ENCODE measurements at regions not wholly inside any gene's neighbourhood (a gene's known extent, or its start where the extent isn't known, plus 50 kb on each side); places are given as distances from the start of the nearest gene placed in this dataset.

DNA sequence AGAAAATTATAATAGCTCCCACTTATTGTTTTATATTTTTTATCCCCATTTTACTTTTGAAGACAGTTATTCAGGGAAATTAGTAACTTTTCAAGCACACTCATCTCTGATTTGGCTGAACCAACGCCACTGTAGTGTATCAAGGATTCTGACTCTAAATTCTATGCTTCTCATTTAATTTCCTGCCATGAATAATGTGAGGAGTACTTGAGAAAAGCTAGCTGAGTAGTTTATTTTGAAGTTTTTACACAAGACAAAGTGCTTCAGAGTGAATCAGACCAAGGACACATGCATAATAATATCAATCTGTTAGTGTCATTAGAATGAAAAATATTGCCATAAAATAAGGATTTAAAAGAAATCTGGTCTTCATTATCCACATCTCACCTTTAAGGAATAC is 329.9 kb downstream of the SLITRK6 start:
- Mint-ChIP-seq H3K36me3 (ENCODE audit: low read depth, unreplicated experiment) (no peaks in the 10 kb centered on the region), H3K27ac (ENCODE audit: unreplicated experiment) (no peak overlapping the region), H3K4me1 (ENCODE audit: low read depth, unreplicated experiment) (no peaks in the 10 kb centered on the region), H3K4me3 (ENCODE audit: unreplicated experiment) (no peak overlapping the region), H3K27me3 (ENCODE audit: low read depth, unreplicated experiment) (no peaks in the 10 kb centered on the region), H3K9me3 (ENCODE audit: unreplicated experiment) (peaks cover 2% of the 10 kb centered on the region)
- TF ChIP-seq, protein P1, sequence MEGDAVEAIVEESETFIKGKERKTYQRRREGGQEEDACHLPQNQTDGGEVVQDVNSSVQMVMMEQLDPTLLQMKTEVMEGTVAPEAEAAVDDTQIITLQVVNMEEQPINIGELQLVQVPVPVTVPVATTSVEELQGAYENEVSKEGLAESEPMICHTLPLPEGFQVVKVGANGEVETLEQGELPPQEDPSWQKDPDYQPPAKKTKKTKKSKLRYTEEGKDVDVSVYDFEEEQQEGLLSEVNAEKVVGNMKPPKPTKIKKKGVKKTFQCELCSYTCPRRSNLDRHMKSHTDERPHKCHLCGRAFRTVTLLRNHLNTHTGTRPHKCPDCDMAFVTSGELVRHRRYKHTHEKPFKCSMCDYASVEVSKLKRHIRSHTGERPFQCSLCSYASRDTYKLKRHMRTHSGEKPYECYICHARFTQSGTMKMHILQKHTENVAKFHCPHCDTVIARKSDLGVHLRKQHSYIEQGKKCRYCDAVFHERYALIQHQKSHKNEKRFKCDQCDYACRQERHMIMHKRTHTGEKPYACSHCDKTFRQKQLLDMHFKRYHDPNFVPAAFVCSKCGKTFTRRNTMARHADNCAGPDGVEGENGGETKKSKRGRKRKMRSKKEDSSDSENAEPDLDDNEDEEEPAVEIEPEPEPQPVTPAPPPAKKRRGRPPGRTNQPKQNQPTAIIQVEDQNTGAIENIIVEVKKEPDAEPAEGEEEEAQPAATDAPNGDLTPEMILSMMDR (IDR thresholded peaks at IDR 0.05; ENCODE audit: insufficient read depth, low read depth, low read length), result no peak
- no peak for TF ChIP-seq EZH2 (IDR thresholded peaks at IDR 0.05; ENCODE audit: insufficient read depth, low read length)
- DNase-seq (ENCODE audit: low read depth), result no peak
- Histone ChIP-seq H3K4me1 (ENCODE audit: insufficient read depth, low read length) (no peaks in the 10 kb centered on the region), H3K27ac (ENCODE audit: low read depth, low read length) (no peak overlapping the region), H3K9me3 (ENCODE audit: insufficient read depth, low read depth, low read length) (no peaks in the 10 kb centered on the region), H3K79me2 (ENCODE audit: insufficient read depth, low read length) (no peaks in the 10 kb centered on the region), H3K4me3 (ENCODE audit: insufficient read depth, low read depth, low read length) (no peak overlapping the region), H3K9ac (ENCODE audit: low read length) (no peak overlapping the region), H4K20me1 (ENCODE audit: insufficient read depth, low read length) (no peaks in the 10 kb centered on the region), H3K4me2 (ENCODE audit: low read length) (no peak overlapping the region), H2AFZ (ENCODE audit: low read depth, low read length) (no peak overlapping the region), H3K27me3 (ENCODE audit: insufficient read depth, low read length) (no peaks in the 10 kb centered on the region), H3K36me3 (ENCODE audit: insufficient read depth, low read length) (no peaks in the 10 kb centered on the region)
- FAIRE-seq, result no peak

DNA sequence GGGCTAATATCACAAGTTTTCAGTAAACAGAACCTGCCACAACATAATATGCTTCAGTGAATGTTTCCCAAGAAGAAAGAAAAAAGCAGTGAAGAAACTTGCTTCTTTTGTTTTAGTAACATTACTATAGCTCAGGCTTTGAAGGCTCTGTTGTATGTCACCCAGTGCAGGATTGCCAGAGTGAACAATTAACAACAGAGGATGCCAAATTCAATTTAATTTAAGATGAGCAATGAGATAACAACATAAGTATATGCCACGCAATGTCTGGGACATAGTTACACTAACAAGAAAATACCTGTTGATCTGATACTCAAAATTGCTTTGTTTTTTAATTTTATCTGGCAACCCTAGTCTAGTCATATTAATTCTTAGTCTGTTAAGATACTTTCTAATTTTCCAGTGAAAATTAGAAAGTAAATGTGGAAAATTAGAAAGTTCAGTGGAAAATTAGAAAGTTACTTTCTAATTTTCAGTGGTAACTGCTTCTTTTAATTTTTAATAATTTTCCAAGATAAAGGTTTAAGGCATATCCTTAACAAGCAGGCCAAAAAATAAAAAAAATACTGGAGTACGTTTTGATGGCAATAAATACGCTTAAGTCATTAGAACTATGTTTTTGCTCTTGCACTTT is 336.3 kb downstream of the SLITRK6 start:
- Histone ChIP-seq H3K4me1 (ENCODE audit: insufficient read depth, low read length) (no peaks in the 10 kb centered on the region), H4K20me1 (ENCODE audit: insufficient read depth, low read length) (no peaks in the 10 kb centered on the region), H3K27me3 (ENCODE audit: insufficient read depth, low read length) (no peaks in the 10 kb centered on the region), H3K36me3 (ENCODE audit: insufficient read depth, low read length) (no peaks in the 10 kb centered on the region), H3K79me2 (ENCODE audit: insufficient read depth, low read length) (no peaks in the 10 kb centered on the region), H3K27ac (ENCODE audit: low read depth, low read length) (no peak overlapping the region), H3K4me3 (ENCODE audit: insufficient read depth, low read depth, low read length) (no peak overlapping the region), H3K4me2 (ENCODE audit: low read length) (no peak overlapping the region), H3K9ac (ENCODE audit: low read length) (no peak overlapping the region), H3K9me3 (ENCODE audit: insufficient read depth, low read depth, low read length) (peaks cover 4% of the 10 kb centered on the region), H2AFZ (ENCODE audit: low read depth, low read length) (no peak overlapping the region)
- Mint-ChIP-seq H3K4me3 (ENCODE audit: unreplicated experiment) (no peak overlapping the region), H3K27me3 (ENCODE audit: low read depth, unreplicated experiment) (no peaks in the 10 kb centered on the region), H3K4me1 (ENCODE audit: low read depth, unreplicated experiment) (no peaks in the 10 kb centered on the region), H3K27ac (ENCODE audit: unreplicated experiment) (no peak overlapping the region), H3K9me3 (ENCODE audit: unreplicated experiment) (peaks cover 13% of the 10 kb centered on the region), H3K36me3 (ENCODE audit: low read depth, unreplicated experiment) (peaks cover 2% of the 10 kb centered on the region)
- no peak for DNase-seq (ENCODE audit: low read depth)
- no peak for FAIRE-seq
- TF ChIP-seq EZH2 (IDR thresholded peaks at IDR 0.05; ENCODE audit: insufficient read depth, low read length), result no peak
- TF ChIP-seq, protein P1 (IDR thresholded peaks at IDR 0.05; ENCODE audit: insufficient read depth, low read depth, low read length), result no peak

DNA sequence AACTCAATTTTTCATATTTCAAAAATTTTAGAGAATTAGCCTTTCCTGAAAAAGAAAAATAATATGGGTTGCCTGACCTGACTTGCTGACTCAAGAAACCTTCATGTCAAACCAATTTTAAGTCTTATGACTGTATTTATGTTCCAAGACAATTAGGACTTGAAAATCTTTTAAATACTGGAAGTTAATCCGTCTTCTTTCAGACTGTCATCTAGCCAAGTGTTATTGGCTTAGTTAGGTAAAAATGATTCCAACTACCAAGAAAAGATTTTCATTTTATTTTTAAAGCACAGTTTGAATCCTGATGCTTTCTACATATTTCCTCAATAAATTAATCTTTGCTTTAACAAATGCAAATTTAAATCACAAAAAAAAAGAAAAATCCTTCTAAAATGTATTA is 337.6 kb downstream of the SLITRK6 start:
- Mint-ChIP-seq H3K4me3 (ENCODE audit: unreplicated experiment) (no peak overlapping the region), H3K27me3 (ENCODE audit: low read depth, unreplicated experiment) (no peaks in the 10 kb centered on the region), H3K27ac (ENCODE audit: unreplicated experiment) (no peak overlapping the region), H3K4me1 (ENCODE audit: low read depth, unreplicated experiment) (no peaks in the 10 kb centered on the region), H3K36me3 (ENCODE audit: low read depth, unreplicated experiment) (peaks cover 2% of the 10 kb centered on the region), H3K9me3 (ENCODE audit: unreplicated experiment) (peaks cover 19% of the 10 kb centered on the region)
- Histone ChIP-seq H3K4me2 (ENCODE audit: low read length) (no peak overlapping the region), H4K20me1 (ENCODE audit: insufficient read depth, low read length) (no peaks in the 10 kb centered on the region), H3K27me3 (ENCODE audit: insufficient read depth, low read length) (no peaks in the 10 kb centered on the region), H3K9me3 (ENCODE audit: insufficient read depth, low read depth, low read length) (peaks cover 9% of the 10 kb centered on the region), H2AFZ (ENCODE audit: low read depth, low read length) (no peak overlapping the region), H3K9ac (ENCODE audit: low read length) (no peak overlapping the region), H3K4me3 (ENCODE audit: insufficient read depth, low read depth, low read length) (no peak overlapping the region), H3K79me2 (ENCODE audit: insufficient read depth, low read length) (no peaks in the 10 kb centered on the region), H3K4me1 (ENCODE audit: insufficient read depth, low read length) (no peaks in the 10 kb centered on the region), H3K27ac (ENCODE audit: low read depth, low read length) (no peak overlapping the region), H3K36me3 (ENCODE audit: insufficient read depth, low read length) (no peaks in the 10 kb centered on the region)
- TF ChIP-seq EZH2 (IDR thresholded peaks at IDR 0.05; ENCODE audit: insufficient read depth, low read length), result no peak
- TF ChIP-seq, protein P1 (IDR thresholded peaks at IDR 0.05; ENCODE audit: insufficient read depth, low read depth, low read length), result no peak
- DNase-seq (ENCODE audit: low read depth) (no peak), FAIRE-seq (no peak)

All from astrocyte (in vitro differentiated cells and primary cell).